ENCODE measurements at regions not wholly inside any gene's neighbourhood (a gene's known extent, or its start where the extent isn't known, plus 50 kb on each side); places are given as distances from the start of the nearest gene placed in this dataset.

DNA sequence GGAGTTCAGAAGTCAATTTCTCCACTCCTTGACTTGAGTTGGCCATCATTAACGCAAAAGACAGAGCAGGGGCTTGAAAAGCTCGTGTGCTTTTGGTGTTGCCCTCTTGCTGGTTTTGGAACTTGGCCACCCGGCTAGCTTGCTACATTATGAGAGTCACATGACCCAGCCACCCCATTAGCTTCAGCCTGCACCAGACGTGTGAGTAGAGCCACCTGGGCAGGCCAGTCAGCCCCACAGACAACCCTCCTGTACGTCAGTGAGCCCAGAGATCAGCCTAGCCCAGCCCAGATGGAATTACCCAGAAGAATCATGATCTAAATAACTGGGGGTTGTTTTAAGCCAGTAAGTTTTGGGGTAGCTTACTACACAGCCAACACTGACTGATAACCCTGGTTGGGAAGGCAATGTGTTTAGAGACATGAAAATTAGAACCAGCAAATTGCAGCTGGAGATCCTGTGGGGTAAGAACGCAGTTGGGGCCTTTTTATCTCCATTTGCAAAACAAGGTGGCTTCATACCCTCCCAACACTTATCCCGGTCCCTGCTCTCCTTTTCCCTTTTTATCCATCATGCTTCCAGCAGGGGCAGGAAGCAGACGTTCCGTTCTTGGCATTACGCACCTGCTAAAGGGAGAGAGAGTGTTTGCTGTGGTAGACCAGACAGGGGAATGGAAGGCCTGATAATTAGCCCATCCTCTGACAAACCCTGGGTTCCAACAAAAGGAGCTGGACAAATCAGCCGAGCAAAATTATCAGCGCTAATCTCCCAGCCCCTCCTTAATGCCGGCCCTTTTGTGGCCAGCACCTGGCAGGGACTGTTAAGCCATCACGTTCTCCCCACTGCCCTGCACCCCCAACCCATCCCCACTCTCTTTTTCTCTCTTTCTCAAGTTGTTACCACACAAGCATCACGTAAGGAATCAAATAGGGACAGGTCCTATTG is 548.7 kb upstream of the CADM1 start:
- no peaks in the 10 kb centered on the region for H3F3A ChIP-seq (ENCODE audit: insufficient read depth, low read length, poor library complexity, severe bottlenecking)
- TF ChIP-seq POLR2AphosphoS5 (IDR thresholded peaks at IDR 0.05) (peak; percentile 8), EP300 (conservative IDR thresholded peaks at IDR 0.05; ENCODE audit: poor library complexity, severe bottlenecking) (no peak)
- TF ChIP-seq, protein P1, sequence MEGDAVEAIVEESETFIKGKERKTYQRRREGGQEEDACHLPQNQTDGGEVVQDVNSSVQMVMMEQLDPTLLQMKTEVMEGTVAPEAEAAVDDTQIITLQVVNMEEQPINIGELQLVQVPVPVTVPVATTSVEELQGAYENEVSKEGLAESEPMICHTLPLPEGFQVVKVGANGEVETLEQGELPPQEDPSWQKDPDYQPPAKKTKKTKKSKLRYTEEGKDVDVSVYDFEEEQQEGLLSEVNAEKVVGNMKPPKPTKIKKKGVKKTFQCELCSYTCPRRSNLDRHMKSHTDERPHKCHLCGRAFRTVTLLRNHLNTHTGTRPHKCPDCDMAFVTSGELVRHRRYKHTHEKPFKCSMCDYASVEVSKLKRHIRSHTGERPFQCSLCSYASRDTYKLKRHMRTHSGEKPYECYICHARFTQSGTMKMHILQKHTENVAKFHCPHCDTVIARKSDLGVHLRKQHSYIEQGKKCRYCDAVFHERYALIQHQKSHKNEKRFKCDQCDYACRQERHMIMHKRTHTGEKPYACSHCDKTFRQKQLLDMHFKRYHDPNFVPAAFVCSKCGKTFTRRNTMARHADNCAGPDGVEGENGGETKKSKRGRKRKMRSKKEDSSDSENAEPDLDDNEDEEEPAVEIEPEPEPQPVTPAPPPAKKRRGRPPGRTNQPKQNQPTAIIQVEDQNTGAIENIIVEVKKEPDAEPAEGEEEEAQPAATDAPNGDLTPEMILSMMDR (IDR thresholded peaks at IDR 0.05; ENCODE audit: poor library complexity, severe bottlenecking), result peak; percentile 28
- peak overlapping the region; percentile 15 for H3K9ac ChIP-seq (ENCODE audit: low read length)
- no peak overlapping the region for H2AFZ ChIP-seq (ENCODE audit: low read depth, low read length)
- no peaks in the 10 kb centered on the region for H3K79me2 ChIP-seq (replicated peaks; ENCODE audit: insufficient read depth, low read length)
- no peaks in the 10 kb centered on the region for H3K9me2 ChIP-seq (ENCODE audit: insufficient read depth, low read length)
- H3K27me3 ChIP-seq (ENCODE audit: insufficient read depth, low read depth, low read length), result no peaks in the 10 kb centered on the region
- no peak overlapping the region for H3K4me3 ChIP-seq (ENCODE audit: low read length)
- H3K36me3 ChIP-seq (ENCODE audit: insufficient read depth, low read length), result no peaks in the 10 kb centered on the region
- peak overlapping the region; percentile 46 for H3K27ac ChIP-seq (ENCODE audit: low read length)
- H4K20me1 ChIP-seq (ENCODE audit: insufficient read depth), result no peaks in the 10 kb centered on the region
- H3K9me3 ChIP-seq (ENCODE audit: low read length), result no peaks in the 10 kb centered on the region
- H3K4me2 ChIP-seq (ENCODE audit: low read length), result no peak overlapping the region

DNA sequence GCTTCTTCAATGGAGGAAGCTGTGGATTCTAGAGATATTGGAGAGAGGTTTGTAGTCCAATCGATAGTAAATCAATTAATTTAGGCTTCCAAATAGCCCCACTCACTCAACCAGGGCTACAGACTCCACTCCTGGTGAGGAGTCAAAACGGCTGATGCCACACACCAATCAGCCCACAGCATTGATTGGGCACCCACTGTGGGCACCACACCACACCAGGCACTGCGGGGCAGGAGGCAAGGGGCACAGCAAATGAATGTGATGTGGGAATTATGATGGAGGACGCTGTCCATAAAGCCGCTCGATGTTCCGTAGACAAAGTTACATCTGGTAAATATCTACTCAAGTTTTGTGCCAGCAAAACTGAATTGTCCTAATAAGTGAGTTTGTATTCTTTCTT is 547.3 kb upstream of the CADM1 start:
- Histone ChIP-seq H3K4me2 (ENCODE audit: low read length) (no peak overlapping the region), H3K27ac (ENCODE audit: low read length) (no peak overlapping the region), H3K9ac (ENCODE audit: low read length) (no peak overlapping the region), H4K20me1 (ENCODE audit: insufficient read depth) (no peaks in the 10 kb centered on the region), H3K27me3 (ENCODE audit: insufficient read depth, low read depth, low read length) (no peaks in the 10 kb centered on the region), H3K36me3 (ENCODE audit: insufficient read depth, low read length) (no peaks in the 10 kb centered on the region), H3K9me2 (ENCODE audit: insufficient read depth, low read length) (no peaks in the 10 kb centered on the region), H3K4me3 (ENCODE audit: low read length) (no peak overlapping the region), H3F3A (ENCODE audit: insufficient read depth, low read length, poor library complexity, severe bottlenecking) (no peaks in the 10 kb centered on the region), H3K9me3 (ENCODE audit: low read length) (no peaks in the 10 kb centered on the region), H2AFZ (ENCODE audit: low read depth, low read length) (no peak overlapping the region), H3K79me2 (replicated peaks; ENCODE audit: insufficient read depth, low read length) (no peaks in the 10 kb centered on the region)
- TF ChIP-seq EZH2 (IDR thresholded peaks at IDR 0.05; ENCODE audit: borderline replicate concordance, insufficient read depth, low read length, poor library complexity, severe bottlenecking) (no peak), TAF1 (IDR thresholded peaks at IDR 0.05; ENCODE audit: low read depth) (no peak), SMC3 (conservative IDR thresholded peaks at IDR 0.05; ENCODE audit: poor library complexity) (no peak), MXI1 (conservative IDR thresholded peaks at IDR 0.05; ENCODE audit: poor library complexity, severe bottlenecking) (no peak), POLR2AphosphoS5 (IDR thresholded peaks at IDR 0.05) (no peak)
- TF ChIP-seq, protein P2, sequence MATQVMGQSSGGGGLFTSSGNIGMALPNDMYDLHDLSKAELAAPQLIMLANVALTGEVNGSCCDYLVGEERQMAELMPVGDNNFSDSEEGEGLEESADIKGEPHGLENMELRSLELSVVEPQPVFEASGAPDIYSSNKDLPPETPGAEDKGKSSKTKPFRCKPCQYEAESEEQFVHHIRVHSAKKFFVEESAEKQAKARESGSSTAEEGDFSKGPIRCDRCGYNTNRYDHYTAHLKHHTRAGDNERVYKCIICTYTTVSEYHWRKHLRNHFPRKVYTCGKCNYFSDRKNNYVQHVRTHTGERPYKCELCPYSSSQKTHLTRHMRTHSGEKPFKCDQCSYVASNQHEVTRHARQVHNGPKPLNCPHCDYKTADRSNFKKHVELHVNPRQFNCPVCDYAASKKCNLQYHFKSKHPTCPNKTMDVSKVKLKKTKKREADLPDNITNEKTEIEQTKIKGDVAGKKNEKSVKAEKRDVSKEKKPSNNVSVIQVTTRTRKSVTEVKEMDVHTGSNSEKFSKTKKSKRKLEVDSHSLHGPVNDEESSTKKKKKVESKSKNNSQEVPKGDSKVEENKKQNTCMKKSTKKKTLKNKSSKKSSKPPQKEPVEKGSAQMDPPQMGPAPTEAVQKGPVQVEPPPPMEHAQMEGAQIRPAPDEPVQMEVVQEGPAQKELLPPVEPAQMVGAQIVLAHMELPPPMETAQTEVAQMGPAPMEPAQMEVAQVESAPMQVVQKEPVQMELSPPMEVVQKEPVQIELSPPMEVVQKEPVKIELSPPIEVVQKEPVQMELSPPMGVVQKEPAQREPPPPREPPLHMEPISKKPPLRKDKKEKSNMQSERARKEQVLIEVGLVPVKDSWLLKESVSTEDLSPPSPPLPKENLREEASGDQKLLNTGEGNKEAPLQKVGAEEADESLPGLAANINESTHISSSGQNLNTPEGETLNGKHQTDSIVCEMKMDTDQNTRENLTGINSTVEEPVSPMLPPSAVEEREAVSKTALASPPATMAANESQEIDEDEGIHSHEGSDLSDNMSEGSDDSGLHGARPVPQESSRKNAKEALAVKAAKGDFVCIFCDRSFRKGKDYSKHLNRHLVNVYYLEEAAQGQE (IDR thresholded peaks at IDR 0.05; ENCODE audit: borderline replicate concordance), result no peak

Data from neural cell (in vitro differentiated cells).